HG02610 (cell line): ENCODE measurements at regions not wholly inside any gene's neighbourhood (a gene's known extent, or its start where the extent isn't known, plus 50 kb on each side); places are given as distances from the start of the nearest gene placed in this dataset.
"Not testable (repeated sequence)": the region's sequence is repeated elsewhere in the genome, so short reads cannot be mapped to it uniquely, and the experiment has no call there.

Experiments
- ATAC-seq: cut with Tn5 transposase; IDR thresholded peaks from one replicate; pipeline ENCODE4 v1.9.1; 2021; ENCODE audit warnings: mild to moderate bottlenecking, moderate library complexity; ENCODE audit not compliant: unreplicated experiment

DNA sequence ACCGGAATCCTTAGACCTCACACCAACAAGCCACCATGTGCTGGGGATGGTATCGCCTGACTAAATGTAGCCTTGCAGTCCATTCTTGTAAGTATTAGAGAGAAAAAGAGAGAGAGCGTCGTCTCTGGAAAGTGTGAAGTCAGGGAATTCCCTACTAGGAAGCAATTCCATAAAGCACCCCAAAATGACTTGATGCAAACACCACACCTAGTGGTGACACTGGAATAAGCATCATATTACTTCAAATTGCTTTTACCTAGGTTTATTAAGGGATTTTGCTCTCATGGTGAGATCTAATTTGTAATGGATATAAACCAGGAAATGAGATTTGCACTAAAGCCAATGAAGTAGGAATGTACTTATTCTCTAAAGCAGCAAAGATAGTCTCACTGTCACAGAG, 111.4 kb upstream of the METTL9 start:
- ATAC-seq: not testable (repeated sequence)

DNA sequence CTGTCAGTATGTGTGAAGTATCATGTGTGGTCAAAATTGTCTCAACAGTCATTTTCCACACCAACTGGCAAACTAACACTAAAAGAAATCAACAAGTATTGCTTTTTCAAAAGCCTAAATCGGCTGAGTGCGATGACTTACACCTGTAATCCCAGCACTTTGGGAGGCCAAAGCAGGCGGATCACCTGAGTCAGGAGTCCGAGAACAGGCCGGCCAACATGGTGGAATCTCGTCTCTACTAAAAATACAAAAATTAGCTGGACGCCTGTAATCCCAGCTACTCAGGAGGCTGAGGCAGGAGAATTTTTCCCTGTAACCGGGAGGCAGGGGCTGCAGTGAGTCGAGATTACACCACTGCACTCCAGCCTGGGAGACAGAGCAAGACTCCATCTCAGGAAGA, 100.3 kb upstream of the METTL9 start:
- not testable (repeated sequence) for ATAC-seq

DNA sequence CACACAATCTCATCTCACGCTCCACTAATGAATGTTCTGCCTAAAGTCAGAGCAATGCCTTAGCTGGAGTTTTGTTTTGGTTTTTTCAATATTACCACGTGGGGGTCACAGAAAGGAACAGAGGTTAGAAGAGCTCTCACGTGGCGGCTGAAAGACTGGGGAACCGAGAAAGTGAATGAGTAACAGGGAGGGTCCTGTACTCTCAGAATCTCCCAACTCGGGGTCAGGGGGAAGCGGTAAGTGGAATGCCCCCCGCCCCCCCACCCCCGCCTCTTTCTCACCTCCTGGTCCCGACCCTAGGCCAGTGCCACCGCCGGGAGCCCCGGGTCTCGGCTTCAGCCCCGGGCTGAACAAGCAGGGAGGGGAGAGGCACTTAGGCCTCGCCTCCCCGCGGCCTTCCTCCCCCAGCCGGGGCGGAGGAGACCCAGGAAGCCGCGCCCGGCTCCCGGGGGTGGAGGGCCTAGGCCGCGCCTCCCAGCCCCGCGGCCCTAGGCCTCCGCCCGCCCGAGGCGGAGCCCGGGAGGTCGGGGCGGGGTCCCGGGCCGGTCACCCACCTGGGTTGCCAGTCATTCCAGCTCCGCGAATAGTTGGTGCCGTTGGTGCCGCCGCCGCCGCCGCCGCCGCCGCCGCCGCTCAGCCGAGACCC, 98.0 kb upstream of the METTL9 start:
- ATAC-seq: peak; percentile 50

- ATAC-seq: peak; percentile 72
Observed at GRCh38 chr16:21501869-21502667, 97.3 kb upstream of the METTL9 start.

GRCh38 chr16:21503574-21503920, 95.8 kb upstream of the METTL9 start:
- not testable (repeated sequence) for ATAC-seq

DNA sequence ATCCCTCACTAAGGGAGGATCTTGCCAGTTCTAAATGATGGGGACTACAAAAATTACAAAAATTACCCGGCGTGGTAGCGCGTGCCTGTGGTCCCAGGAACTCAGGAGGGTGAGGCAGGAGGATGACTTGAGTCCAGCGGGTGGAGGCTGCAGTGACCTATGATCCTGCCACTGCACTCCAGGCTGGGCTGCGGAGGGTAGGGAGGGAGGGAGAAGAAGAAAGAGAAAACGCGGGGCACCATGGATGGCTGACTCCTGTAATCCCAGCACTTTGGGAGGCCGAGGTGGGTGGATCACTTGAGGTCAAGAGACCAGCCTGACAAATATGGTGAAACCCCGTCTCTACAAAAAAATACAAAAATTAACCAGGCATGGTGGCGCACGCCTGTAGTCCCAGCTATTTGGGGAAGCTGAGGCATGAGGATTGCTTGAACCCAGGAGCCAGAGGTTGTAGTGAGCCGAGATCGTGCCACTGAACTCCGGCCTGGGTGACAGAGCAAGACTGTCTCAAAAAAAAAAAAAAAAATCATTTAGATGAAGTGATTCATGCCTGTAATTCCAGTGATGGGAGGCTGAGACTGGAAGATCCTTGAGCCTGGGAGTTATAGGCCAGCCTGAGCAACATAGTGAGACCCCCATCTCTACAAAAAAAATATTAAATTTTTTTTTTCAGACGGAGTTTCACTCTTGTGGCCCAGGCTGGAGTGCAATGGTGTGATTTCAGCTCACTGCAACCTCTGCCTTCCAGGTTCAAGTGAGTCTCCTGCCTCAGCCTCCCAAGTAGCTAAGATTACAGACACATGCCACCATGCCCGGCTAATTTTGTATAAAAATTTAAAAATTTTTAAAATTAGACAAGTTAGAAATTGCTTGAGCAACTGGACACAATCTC, 95.2 kb upstream of the METTL9 start:
- ATAC-seq: not testable (repeated sequence)

DNA sequence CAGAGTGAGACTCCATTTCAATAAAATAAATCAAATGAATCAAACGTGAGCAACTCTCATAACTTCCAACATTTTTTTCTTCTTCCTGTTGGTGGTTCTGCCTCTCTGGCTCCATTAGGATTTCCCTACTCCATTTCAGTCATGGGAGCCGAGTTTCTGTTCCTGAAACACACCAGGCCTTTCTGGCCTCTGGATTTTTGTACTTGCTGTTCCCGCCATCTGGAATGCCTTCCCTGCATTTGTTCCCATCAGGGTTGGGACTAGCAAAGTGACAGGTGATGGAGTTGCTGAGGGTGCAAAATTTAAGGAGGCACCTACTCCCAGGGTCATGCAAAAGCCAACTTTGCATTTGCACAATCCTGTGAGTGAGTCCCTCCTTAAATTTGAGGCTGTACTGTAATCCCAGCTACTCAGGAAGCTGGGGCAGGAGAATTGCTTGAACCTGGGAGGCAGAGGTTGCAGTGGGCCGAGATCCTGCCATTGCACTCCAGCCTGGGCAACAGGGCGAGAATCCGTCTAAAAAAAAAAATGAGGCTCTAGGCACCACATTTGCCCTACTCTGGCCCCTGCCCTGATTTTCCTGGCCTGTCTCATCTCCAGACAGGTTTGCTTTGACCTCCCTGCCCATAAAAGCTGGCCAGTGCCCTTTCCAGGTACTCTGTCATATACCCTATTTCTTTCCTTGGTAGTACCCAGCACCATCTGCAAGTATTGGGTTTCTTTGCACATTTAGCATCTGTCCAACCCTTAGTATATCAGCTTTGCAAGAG, 93.4 kb upstream of the METTL9 start:
- ATAC-seq: not testable (repeated sequence)

DNA sequence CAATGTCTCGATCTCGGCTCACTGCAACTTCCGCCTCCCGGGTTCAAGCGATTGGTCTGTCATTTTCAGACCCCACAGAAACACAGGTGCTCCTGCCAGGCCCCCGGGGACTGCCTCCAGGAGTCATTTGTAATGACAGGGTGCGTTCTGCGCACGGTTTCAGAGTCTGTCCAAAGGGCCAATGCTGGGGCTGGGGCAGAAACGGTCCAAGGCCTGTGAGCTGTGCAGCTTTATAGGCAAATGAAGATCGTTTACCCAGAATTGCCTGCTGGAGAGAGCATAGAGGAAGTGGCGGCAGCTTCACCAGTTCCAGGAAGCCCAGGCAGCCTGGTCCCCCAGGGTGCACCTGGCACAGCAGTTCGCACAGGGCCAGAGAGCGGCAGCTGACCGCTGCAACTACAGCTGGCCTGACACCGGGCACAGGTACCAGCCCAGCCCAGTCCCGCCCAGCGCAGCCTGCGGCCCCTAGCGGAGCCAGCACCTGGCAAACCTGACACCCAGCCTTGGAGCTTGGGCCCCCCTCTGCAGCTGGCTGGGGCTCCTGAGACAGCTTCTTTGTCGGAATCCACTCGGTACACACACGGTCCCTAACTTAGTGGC, 92.4 kb upstream of the METTL9 start:
- ATAC-seq: peak; percentile 47

GRCh38 chr16:21507631-21508305, 91.6 kb upstream of the METTL9 start:
- ATAC-seq: not testable (repeated sequence)

- ATAC-seq: not testable (repeated sequence)
Observed at GRCh38 chr16:21508661-21509436, 90.5 kb upstream of the METTL9 start.

DNA sequence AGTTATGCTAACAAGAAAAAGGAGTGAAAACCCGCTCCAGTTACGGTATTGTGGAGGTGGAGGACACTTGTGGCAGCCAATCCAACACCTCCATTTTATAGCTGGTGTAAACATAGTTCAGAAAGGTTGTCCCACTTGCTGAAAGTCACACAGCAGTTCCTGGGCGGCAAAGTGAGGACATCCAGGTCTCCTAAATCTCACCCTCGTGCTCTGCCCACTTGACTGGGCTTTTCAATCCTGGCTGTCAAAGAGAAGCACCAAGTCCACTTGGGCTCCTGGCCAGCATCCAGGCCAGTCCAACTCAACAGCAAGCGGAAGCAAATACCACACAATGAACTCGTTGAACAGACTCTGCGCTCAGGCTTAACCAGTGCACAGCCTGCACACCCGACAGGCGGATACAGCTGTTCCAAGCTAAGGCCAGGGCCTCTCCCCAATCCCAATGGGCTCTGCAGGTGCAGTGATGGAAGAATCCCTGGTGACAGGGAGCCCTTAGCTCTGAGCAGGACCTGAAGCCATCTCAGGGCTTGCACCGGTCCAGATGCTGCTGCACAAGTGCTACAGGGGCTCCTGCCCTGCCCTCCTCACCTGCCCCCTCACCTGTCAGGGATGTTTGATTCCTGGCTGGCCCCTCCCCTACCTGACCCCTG, 89.8 kb upstream of the METTL9 start:
- ATAC-seq: not testable (repeated sequence)

DNA sequence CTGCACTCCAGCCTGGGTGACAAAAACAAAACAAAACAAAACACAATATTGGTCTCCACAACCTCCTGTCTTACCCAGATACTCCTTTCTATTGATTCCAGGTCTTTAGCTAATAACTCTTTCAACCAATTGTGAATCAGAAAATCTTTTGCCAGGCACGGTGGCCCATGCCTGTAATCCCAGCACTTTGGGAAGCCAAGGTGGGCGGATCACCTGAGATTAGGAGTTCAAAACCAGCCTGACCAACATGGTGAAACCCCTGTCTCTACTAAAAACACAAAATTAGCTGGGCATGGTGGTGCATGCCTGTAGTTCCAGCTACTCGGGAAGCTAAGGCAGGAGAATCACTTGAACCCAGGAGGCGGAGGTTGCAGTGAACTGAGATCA, 88.5 kb upstream of the METTL9 start:
- not testable (repeated sequence) for ATAC-seq

DNA sequence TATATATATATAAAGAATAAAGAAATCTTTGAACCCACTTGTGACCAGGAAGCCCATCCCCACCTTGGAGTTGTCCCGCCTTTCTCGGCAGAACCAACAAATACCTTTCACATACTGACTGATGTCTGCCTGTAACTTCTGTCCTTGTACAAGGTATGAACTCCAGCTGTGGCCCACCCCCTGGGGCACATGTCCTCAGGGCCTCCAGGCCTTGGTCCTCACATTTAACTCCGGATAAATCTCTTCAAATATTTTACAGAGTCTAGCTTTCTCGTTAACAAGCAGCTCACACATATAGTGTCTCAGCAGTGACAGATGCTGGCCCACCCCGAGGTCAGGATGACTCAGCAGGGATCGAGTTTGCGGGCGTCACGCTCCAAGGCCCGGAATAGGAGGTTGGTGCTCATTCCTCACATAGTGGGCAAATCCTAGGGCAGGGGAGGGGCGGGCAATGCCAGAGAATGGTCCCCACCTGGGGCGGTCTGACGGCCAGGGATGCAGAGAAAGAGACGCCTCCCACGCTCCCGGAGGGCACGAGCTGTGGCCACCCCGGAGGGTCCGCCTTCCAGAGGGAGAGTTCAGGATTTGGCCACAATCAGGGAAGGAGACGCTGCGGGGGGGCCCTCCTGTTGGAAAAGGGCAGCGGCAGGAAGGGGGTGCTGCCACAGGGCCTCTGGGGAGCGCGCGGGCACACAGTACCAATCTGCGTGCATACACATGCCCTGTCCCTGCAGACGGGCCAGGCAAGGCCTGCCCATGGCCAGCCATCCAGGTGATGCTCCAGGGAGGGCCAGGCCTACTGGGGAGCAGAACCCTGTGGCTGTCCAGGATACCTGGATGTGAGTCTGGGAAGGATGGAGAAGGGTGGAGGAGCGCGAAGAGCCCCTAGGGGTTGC, 87.8 kb upstream of the METTL9 start:
- not testable (repeated sequence) for ATAC-seq

- not testable (repeated sequence) for ATAC-seq
Observed at GRCh38 chr16:21512280-21513192, 86.8 kb upstream of the METTL9 start.

DNA sequence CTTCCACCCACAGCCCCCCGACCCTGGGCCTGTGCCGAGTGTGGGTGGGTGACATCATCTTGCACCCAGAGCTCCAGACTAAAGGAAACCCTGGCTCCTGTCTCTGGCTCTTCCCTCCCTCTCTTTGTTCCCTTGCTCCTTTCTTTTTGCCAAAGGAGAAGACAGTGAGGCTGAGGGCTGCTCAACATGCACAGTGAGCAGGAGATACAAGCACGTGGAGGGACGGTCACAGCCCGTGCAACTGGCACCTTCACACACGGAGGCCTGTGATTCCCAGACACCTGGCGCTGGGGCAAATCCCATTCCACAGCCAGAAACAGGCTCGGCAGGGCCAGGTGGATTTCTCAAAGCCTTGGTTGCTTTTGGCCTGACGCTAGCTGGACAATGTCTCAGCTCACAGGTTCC, 86.0 kb upstream of the METTL9 start:
- ATAC-seq: not testable (repeated sequence)

GRCh38 chr16:21513812-21514473, 85.4 kb upstream of the METTL9 start:
- ATAC-seq: peak; percentile 26
